LNCAP (cell line): ENCODE measurements at regions not wholly inside any gene's neighbourhood (a gene's known extent, or its start where the extent isn't known, plus 50 kb on each side); places are given as distances from the start of the nearest gene placed in this dataset.

Experiments used
- CTCF ChIP-seq: fragments of 450-650 bp; IDR thresholded peaks from 2 replicates; pipeline ENCODE4 v1.5.1; 2017; ENCODE audit warnings: mild to moderate bottlenecking

DNA sequence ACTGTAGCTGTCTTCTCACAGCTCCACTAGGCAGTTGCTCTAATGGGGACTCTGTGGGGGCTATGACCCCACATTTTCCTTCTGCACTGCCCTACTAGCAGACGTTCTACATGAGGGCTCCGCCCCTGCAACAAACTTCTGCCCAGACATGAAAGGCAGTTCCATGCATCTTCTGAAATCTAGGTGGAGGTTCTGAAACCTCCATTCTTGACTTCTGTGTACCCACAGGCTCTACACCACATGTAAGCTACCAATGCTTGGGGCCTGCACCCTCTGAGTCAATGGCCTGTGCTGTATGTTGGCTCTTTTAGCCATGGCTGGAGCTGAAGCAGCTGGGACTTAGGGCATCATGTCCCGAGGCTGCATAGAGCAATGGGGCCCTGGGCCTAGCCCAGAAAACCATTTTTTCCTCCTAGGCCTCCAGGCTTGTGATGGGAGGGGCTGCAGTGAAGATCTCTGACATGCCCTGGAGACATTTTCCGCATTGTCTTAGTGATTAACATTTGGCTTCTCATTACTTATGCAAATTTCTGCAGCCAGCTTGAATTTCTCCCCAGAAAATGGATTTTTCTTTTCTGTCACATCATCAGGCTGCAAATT, 123.0 kb downstream of the MYCN start:
- no peak for TF ChIP-seq CTCF

DNA sequence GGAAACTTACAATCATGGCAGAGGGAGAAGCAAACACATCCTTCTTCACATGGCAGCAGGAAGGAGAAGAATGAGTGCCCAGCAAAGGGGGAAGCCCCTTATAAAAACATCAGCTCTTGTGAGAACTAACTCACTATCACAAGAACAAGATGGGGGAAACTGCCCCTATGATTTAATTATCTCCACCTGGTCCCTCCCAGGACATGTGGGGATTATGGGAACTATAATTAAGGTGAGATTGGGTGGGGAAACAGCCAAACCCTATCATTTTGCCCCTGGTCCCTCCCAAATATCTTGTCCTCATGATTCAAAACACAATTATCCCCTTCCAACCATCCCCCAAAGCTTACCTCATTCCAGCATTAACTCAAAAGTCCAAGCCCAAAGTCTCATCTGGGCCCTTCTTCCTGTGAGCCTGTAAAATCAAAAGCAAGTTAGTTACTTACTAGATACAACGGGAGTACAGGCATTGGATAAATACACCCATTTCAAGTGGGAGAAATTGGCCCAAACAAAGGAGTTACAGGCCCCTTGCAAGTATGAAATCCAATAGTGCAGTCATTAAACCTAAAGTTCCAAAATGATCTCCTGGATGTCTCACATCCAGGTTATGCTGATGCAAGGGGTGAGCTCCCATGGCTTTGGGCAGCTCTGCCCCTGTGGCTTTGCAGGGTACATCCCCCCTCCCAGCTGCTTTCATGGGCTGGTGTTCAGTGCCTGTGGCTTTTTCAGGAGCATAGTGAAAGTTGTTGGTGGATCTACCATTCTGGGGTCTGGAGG, 122.3 kb downstream of the MYCN start:
- no peak for TF ChIP-seq CTCF

DNA sequence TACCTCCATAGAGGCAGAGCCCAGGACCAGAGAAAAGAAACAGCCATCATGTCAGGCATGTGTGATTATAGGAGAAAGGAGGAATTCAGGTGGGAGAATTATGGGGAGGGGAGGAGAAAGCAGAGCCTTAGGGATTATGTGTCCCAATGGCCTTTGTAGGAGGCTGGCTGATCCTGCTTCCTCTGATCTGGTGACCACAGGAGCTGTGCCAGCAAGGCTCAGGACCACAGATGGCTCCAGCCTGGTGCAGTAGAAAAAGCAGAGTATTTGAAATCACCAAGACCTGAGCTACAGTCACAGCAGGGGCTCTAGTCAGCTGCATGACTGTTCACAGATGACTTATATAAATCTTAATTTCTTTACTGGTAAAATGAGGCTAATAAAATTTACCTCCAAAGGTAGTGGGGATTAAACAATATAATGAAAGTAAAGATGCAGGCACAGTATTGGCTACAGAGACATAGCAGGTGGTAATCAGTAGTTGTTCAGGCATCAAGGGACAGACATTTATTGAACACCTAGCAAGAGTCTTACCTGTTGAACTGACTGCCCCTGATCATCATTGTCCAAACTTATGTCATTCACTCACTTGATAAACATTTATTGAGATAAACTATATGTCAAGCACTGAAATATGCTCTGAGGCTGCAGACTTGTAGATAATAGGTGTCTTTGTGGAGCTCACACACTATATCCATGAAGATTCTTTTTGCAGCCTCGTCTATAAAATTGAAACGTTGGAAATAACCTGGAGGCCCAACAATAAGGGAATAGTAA, 121.3 kb downstream of the MYCN start:
- no peak for TF ChIP-seq CTCF

GRCh38 chr2:16060936-16061338, 120.6 kb downstream of the MYCN start:
- TF ChIP-seq CTCF: no peak

- no peak for TF ChIP-seq CTCF
Measured at GRCh38 chr2:16060125-16060935, 120.0 kb downstream of the MYCN start.

- no peak for TF ChIP-seq CTCF
Measured at GRCh38 chr2:16059393-16060016, 119.2 kb downstream of the MYCN start.
